Skeletal muscle cell (primary cell): ENCODE measurements at regions not wholly inside any gene's neighbourhood (a gene's known extent, or its start where the extent isn't known, plus 50 kb on each side); places are given as distances from the start of the nearest gene placed in this dataset.

Experiments used
- DNase-seq: peaks from one replicate; pipeline ENCODE4 v3.0.0-alpha.2; 2010; ENCODE audit warnings: low read depth
- H3K4me3 ChIP-seq: 2 replicates; pipeline ENCODE4 v1.5.1; 2011; ENCODE audit warnings: low read depth, mild to moderate bottlenecking, control low read depth, low read length, moderate library complexity

GRCh38 chr2:150620416-150620815 is 132.9 kb upstream of the RND3 start:
- no peak overlapping the region for H3K4me3 ChIP-seq

GRCh38 chr2:150619607-150620330 is 132.3 kb upstream of the RND3 start:
- DNase-seq, result no peak
- no peak overlapping the region for H3K4me3 ChIP-seq

More at GRCh38 chr2:150620416-150620815, 132.9 kb upstream of the RND3 start:
- DNase-seq, result no peak

- no peak overlapping the region for H3K4me3 ChIP-seq
- DNase-seq, result no peak
These were observed 130.9 kb upstream of the RND3 start for GRCh38 chr2:150618245-150618895.

GRCh38 chr2:150617351-150617978 is 130.0 kb upstream of the RND3 start:
- H3K4me3 ChIP-seq, result no peak overlapping the region
- no peak for DNase-seq

- DNase-seq, result no peak
- no peak overlapping the region for H3K4me3 ChIP-seq
These were observed 125.7 kb upstream of the RND3 start for GRCh38 chr2:150612957-150613710.

- no peak overlapping the region for H3K4me3 ChIP-seq
- no peak for DNase-seq
These were observed 123.3 kb upstream of the RND3 start for GRCh38 chr2:150610670-150611279.

GRCh38 chr2:150609831-150610582 is 122.5 kb upstream of the RND3 start:
- no peak for DNase-seq
- H3K4me3 ChIP-seq, result no peak overlapping the region

GRCh38 chr2:150608341-150608740 is 120.9 kb upstream of the RND3 start:
- no peak overlapping the region for H3K4me3 ChIP-seq
- no peak for DNase-seq

- no peak overlapping the region for H3K4me3 ChIP-seq
- no peak for DNase-seq
These were observed 119.9 kb upstream of the RND3 start for GRCh38 chr2:150607390-150607811.

- H3K4me3 ChIP-seq, result no peak overlapping the region
- DNase-seq, result no peak
These were observed 119.1 kb upstream of the RND3 start for GRCh38 chr2:150606380-150607060.

- H3K4me3 ChIP-seq, result no peak overlapping the region
- no peak for DNase-seq
These were observed 118.2 kb upstream of the RND3 start for GRCh38 chr2:150605664-150606063.

- DNase-seq, result no peak
These were observed 114.0 kb upstream of the RND3 start for GRCh38 chr2:150601280-150602038.

GRCh38 chr2:150599889-150600288 is 112.4 kb upstream of the RND3 start:
- no peak for DNase-seq
- H3K4me3 ChIP-seq, result no peak overlapping the region

More at GRCh38 chr2:150601280-150602038, 114.0 kb upstream of the RND3 start:
- H3K4me3 ChIP-seq, result no peak overlapping the region

GRCh38 chr2:150598383-150598782 is 110.9 kb upstream of the RND3 start:
- DNase-seq, result no peak
- H3K4me3 ChIP-seq, result no peak overlapping the region

- no peak overlapping the region for H3K4me3 ChIP-seq
- DNase-seq, result no peak
These were observed 108.5 kb upstream of the RND3 start for GRCh38 chr2:150595803-150596470.

GRCh38 chr2:150594299-150594698 is 106.8 kb upstream of the RND3 start:
- DNase-seq, result no peak
- H3K4me3 ChIP-seq, result no peak overlapping the region
